ENCODE measurements at regions not wholly inside any gene's neighbourhood (a gene's known extent, or its start where the extent isn't known, plus 50 kb on each side); places are given as distances from the start of the nearest gene placed in this dataset.

Small RNA genes lying in the stretch of these regions (small RNA-seq; reads per million reads assigned to genes)
- gene RF00279 (ENCODE audit: insufficient read depth in 2 of 3, insufficient read length in 3 of 3, low read depth in 2 of 3, low replicate concordance in 1 of 3) (0 reads per million in 3 experiments), gene Z82210.1 (ENCODE audit: insufficient read depth in 2 of 3, insufficient read length in 3 of 3, low read depth in 2 of 3, low replicate concordance in 1 of 3) (0 reads per million in 3 experiments)

Data from HepG2 (cell line).